T follicular helper cell (primary cell): ENCODE measurements at regions not wholly inside any gene's neighbourhood (a gene's known extent, or its start where the extent isn't known, plus 50 kb on each side); places are given as distances from the start of the nearest gene placed in this dataset.

Source experiments
- DNase-seq: peaks from one replicate; pipeline ENCODE4 v3.0.0-alpha.2; 2020; ENCODE audit warnings: low read depth

- DNase-seq, result no peak
These were observed 99.2 kb downstream of the SLC41A2 start for GRCh38 chr12:104858611-104859543.

GRCh38 chr12:104856531-104856930 is 101.6 kb downstream of the SLC41A2 start:
- DNase-seq, result no peak

DNA sequence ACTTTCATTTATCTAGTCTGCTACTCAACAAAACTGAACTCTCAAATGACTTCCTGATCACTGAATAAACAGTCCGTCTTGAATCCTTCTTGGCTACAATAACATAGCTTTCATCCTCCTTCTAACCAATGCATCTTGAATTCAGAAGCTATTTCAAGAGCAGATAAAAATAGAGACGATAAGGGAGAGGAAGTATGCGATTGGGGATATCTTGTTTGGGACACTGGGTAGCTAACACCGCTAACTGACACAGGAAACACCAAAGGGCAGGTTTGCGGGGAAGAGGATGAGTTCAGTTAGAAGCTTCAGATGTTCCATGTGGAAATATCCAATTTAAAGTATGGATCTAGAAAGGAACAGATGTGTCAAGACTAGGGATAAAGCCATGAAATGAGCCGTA is 102.5 kb downstream of the SLC41A2 start:
- no peak for DNase-seq

DNA sequence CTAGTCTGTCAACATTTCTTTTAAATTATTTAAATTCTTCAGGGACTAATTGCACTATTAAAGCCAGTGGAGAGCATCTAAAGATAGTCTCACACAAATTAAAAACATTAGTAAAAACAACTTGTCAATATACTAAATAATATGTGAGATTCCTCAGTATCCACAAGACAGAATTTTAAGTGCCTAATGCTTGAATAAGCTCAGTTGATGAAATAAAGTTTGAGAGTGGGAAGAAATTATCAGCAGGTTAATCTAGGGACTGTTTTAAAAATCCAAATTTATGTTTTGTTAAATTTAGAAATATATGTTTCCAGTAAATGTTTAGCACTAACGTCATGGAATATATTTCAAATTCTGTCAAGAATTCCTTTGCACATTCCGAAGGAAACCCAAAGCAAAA is 105.2 kb downstream of the SLC41A2 start:
- DNase-seq, result no peak

DNA sequence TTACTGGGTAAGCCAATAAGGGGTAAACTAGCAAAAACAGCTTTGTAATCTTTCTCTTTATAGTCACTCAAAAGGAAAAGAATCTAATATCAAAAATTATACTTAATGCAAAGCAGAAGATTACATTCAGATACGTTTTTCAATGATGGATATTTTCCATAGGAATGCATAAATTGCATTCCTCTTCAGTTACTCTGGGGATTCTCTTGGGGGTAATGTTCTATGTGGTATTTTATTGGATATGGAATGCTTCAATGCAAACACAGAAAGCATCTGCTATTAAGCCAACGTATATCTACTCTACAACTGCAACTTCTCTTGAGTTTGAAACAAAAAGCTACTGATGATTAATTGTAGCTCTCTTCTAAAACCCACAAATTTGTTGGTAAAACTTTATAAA is 106.0 kb downstream of the SLC41A2 start:
- DNase-seq, result no peak

DNA sequence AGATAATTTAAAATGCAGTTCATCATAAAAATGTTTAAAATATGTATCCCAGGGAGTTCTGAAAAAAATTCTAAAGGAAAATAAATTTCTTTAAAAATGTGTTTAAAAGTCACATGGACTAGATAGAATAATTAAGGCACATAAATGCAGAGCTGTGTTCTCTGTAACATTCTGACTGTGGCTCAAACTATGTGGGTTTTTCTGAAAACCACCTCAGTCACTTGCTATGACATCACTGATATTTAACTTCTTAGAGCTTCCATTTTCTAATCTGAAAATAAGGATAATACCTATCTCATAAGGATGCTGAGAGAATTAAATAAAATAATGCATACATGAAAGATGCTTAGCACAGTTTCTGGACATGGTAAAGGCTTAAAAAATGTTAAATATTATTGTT is 107.3 kb downstream of the SLC41A2 start:
- DNase-seq, result no peak

DNA sequence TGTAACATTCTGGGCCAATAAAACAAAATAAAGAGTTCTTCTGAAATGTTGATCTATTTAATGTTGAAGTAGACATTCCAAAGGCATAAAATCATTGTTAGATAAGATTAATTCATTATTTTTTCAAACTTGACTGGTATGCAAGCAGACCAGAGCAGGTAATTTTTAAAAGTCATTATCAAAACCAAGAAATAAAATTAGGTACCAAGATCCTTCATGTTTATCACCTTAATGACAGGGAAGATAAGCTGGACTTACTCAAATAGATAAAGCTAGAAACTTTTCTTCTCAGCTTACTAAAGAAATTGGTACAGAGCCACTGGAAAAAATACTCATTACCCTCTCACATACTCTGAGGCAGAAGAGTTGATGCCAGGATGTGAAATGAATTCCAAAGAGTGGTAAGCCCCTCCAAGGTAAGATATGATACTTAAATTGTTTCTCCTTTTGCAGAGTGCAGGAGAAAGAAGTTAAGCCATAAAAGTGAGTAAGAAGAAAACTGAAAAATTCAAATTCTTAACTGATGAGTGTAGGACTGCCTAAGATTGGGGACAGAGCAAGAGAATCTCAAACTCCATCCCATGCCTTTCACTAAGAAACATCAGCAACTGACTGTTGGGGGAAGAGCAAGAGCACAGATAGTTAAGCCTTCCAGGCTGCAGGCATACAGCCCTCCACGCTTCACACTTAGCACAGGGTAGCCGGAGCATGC is 111.9 kb downstream of the SLC41A2 start:
- DNase-seq, result no peak

DNA sequence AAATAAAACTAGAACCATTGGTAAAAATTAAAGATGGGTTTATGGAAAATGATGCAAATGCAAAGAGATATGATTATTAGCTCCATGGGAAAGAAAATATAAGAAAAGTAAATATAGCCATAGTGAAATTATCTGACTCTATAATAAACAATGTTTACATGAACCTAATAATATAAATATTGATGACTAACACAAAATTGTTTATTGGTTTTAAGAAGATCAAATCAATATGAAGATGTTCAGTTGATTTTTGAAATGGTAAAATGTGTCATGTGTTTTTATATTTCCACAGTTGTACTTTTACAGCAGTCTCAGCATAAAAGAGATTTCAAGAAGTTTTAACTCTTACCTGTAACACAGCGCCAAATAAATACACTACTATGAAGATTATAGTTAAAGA is 114.0 kb downstream of the SLC41A2 start:
- DNase-seq, result no peak

- DNase-seq, result no peak
These were observed 117.8 kb downstream of the SLC41A2 start for GRCh38 chr12:104840262-104840661.

DNA sequence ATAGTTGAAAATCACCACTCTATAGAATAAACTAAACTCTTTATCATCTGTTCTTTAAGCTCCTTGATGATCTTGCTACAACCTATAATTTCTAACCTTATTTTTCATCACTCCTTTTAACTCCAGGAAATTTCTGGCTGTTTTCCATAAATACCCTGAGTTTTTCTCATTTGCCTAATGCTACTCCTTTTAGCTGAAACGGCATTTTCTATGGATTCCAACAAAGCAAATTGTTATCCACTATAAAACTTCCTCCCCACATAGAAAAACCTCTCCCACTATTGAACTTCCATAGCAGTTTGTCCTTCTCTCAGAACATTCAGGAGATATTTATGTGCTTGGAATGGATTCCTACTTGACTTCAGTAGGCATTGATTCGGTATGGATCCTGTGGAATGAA is 122.8 kb downstream of the SLC41A2 start:
- DNase-seq, result no peak

- no peak for DNase-seq
These were observed 123.5 kb downstream of the SLC41A2 start for GRCh38 chr12:104834607-104835006.

DNA sequence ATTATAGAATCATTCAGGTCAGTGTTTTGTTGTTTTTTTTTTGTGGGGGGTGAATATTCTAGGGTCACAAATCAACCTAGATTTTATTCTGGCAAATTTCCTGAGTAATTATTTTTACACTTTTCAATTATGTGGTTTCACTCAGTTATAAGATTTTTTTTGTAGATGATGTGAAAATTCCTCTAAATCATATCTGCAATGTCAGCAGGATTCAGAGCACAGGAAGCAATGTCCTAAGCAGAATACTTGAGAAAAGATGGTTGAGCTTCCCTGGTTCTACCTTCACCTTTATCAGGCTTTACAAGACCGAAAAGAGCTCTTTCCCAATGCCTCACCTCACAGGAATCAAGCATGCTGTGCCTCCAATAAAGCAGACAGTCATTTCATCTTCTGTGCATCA is 124.3 kb downstream of the SLC41A2 start:
- DNase-seq, result no peak

- DNase-seq, result no peak
These were observed 130.1 kb downstream of the SLC41A2 start for GRCh38 chr12:104828015-104828414.

DNA sequence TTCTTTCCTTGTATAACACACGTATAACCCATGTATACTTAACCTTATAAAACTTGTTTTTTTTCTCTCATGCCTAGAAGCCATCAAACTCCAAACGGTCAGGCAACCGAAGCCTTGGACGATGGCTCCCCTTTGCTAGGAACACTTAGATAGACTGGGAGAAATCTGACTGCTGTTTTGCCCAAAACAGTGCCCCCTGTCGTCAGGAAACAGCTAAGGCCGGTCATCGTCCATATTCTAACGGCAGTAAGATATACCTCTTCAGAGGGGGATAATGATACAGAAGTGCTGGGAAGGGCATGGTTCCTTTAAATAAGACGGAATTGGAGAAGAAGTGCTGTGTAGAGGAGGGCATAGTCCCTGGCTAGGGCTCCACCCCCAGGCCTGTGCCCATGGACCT is 130.5 kb downstream of the SLC41A2 start:
- DNase-seq, result no peak

DNA sequence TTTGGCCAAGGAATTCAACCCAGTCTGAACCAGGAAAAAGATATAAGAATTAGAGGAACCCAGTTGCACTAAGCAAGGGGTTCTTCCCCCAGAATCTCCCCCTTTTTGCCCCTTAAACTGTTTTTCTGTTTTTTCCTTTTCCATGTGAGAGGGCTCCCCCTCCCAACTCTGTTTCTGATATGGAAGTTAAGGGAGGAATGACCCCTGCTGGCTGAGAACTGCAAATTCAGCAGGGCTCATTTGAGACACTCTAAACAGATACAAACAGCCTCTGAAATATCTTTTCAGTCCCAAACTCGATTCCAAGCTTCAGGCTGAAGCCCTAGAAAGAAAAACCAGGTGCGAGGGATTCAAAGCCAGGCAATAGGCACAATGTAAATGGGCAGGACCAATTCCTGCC is 132.7 kb downstream of the SLC41A2 start:
- DNase-seq, result no peak

DNA sequence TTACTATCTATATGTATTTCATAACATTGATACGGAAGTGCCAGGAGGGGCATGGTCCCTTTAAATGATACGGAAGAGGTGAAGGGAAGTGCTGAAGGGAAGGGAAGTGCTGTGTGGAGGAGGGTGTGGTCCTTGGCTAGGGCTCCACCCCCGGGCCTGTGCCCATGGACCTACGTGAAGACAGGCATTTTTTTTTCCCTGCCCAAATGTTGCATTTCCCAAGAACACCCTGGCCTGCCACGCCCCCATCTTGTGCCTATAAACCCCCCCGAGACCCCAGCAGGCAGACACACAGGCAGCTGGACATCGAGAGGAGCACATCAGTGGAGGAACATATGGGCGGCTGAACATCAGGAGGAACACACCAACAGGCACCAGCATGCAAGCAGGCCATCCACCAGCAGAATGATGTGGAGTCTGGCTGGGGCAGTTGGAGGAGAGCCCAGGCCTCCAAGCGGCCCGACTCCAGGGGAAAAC is 134.1 kb downstream of the SLC41A2 start:
- no peak for DNase-seq

DNA sequence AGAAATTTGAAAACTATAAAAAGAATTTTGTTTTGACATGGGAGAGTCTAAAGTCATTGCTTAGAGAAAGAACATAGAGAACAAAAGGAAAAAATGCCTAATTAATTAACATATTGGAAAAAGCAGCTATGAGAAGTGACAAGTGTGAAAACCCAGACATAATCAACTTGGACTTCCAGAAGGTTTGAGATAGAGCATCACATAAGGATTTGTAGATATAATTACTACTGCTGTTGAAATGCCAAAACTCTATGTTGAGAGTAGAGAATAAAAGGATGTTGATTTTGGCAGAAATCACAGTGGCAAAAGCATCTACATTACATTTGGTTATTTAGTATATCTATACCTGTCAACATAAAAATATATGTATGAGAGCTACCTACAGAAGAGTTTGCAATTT is 135.1 kb downstream of the SLC41A2 start:
- no peak for DNase-seq

DNA sequence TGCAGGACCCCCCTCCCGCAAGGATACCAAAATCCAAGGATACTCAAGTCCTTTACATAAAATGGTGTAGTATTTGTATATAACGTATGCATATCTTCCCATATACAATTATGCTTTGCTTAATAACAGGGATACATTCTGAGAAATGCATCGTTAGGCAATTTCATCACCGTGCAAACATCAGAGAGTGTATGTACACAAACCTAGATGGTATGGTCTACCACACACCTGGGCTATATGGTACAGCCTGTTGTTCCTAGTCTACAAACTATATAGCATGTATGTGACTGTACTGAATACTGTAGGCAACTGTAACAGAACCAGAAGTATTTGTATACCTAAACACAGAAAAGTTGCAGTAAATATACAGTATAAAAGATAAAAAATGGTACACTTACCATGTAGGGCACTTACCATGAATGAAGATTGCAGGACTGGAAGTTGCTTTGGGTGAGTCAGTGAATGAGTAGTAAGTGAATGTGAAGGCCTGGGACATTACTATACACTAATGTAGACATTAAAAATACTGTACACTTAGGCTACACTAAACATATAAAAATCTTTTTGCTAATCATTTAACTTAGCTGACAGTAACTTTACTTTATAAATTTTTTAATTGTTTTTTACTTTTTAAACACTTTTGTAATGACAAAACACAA is 141.1 kb downstream of the SLC41A2 start:
- DNase-seq, result no peak

DNA sequence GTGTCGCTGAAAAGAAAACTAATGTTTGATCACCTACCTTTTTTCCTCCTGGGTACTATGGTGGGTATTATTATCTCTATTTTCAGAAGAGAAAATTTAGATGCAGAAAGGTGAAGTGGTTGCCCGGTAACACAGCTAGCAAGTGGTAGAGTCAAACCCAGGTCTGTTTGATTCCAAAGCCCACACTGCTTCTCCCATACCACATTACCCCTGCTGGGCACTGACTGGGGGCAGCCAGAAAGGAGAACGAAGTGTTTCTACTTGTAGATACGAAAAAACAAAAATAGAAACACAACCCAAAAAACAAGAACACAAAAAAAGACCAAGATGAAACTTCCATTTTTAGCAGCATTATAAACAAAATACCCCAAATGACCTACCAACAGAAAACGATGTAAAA is 142.2 kb downstream of the SLC41A2 start:
- DNase-seq, result no peak

GRCh38 chr12:104814944-104815343 is 143.1 kb downstream of the SLC41A2 start:
- no peak for DNase-seq
